ENCODE measurements at regions not wholly inside any gene's neighbourhood (a gene's known extent, or its start where the extent isn't known, plus 50 kb on each side); places are given as distances from the start of the nearest gene placed in this dataset.

DNA sequence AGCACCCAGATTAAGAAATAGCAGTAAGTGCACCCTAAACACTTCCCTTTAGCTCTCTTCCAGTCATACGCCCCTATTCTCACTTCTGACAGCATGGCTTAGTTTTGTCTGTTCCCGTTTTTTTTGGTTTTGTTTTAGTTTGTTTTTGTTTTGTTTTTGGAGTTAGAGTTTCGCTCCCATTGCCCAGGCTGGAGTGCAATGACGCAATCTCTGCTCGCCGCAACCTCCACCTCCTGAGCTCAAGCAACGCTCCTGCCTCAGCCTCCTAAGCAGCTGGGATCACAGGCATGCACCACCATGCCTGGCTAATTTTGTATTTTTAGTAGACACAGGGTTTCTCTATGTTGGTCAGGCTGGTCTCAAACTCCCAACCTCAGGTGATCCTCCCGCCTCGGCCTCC, 2067.7 kb downstream of the SUCLG1 start:
- Mint-ChIP-seq H3K27ac (no peak overlapping the region), H3K9me3 (peaks cover 2 to 13% of the 10 kb centered on the region in 2 donors), H3K4me3 (no peak overlapping the region), H3K36me3 (peaks cover 6% of the 10 kb centered on the region), H3K27me3 (ENCODE audit: low read depth in 2 of 2) (no peaks in the 10 kb centered on the region), H3K4me1 (no peaks in the 10 kb centered on the region)
- 93% methylated on average over 8 of the region's 9 CpGs for WGBS (ENCODE audit: insufficient coverage)
- H3K27me3 ChIP-seq (ENCODE audit: control insufficient read depth, insufficient read depth, low read length) = no peaks in the 10 kb centered on the region
- no peak for ATAC-seq
- TF ChIP-seq, protein P1, sequence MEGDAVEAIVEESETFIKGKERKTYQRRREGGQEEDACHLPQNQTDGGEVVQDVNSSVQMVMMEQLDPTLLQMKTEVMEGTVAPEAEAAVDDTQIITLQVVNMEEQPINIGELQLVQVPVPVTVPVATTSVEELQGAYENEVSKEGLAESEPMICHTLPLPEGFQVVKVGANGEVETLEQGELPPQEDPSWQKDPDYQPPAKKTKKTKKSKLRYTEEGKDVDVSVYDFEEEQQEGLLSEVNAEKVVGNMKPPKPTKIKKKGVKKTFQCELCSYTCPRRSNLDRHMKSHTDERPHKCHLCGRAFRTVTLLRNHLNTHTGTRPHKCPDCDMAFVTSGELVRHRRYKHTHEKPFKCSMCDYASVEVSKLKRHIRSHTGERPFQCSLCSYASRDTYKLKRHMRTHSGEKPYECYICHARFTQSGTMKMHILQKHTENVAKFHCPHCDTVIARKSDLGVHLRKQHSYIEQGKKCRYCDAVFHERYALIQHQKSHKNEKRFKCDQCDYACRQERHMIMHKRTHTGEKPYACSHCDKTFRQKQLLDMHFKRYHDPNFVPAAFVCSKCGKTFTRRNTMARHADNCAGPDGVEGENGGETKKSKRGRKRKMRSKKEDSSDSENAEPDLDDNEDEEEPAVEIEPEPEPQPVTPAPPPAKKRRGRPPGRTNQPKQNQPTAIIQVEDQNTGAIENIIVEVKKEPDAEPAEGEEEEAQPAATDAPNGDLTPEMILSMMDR (IDR thresholded peaks at IDR 0.05) = no peak
- peaks cover 7% of the 10 kb centered on the region for H3K9me3 ChIP-seq (ENCODE audit: control insufficient read depth, insufficient read depth, low read length)
- H3K4me1 ChIP-seq (ENCODE audit: control insufficient read depth, insufficient read depth, low read length) = no peaks in the 10 kb centered on the region
- H3K4me3 ChIP-seq (ENCODE audit: low read length) = no peak overlapping the region
- no peak for DNase-seq
- intact Hi-C loops (cut with micrococcal nuclease) = no loop called here
- no peak overlapping the region for H3K27ac ChIP-seq (ENCODE audit: low read length)
- H3K36me3 ChIP-seq (ENCODE audit: control insufficient read depth, insufficient read depth, low read length) = no peaks in the 10 kb centered on the region

GRCh38 chr2:82355622-82356021, 2051.1 kb upstream of the LRRTM1 start:
- intact Hi-C loops (cut with micrococcal nuclease) = no loop called here

DNA sequence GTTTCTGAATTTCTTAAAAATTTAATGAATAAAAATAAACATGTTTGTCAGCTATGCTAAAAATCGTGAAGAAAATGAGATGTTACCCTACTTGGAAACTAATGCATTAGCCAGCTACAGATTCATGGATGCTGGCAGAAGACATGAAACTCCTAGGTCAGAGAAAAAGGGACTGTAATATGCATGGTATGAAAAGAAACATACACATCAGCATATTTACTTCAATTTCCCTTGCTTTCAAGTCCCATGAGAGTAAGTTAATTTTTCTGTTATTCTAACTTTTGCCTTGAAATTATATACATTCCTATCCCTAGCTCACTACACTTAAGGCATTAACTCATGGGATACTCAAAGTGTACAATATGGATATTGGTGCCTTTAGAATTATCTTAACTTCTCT, 2041.4 kb upstream of the LRRTM1 start:
- Mint-ChIP-seq H3K36me3 (no peaks in the 10 kb centered on the region), H3K27ac (no peak overlapping the region), H3K27me3 (ENCODE audit: low read depth in 2 of 2) (no peaks in the 10 kb centered on the region), H3K4me1 (no peaks in the 10 kb centered on the region), H3K4me3 (no peak overlapping the region), H3K9me3 (peaks cover 12 to 14% of the 10 kb centered on the region in 2 donors)
- intact Hi-C loops (cut with micrococcal nuclease) = no loop called here
- TF ChIP-seq, protein P1 (IDR thresholded peaks at IDR 0.05) = no peak
- Histone ChIP-seq H3K4me1 (ENCODE audit: control insufficient read depth, insufficient read depth, low read length) (no peaks in the 10 kb centered on the region), H3K27ac (ENCODE audit: low read length) (no peak overlapping the region), H3K4me3 (ENCODE audit: low read length) (no peak overlapping the region), H3K9me3 (ENCODE audit: control insufficient read depth, insufficient read depth, low read length) (peaks cover 4% of the 10 kb centered on the region), H3K27me3 (ENCODE audit: control insufficient read depth, insufficient read depth, low read length) (no peaks in the 10 kb centered on the region), H3K36me3 (ENCODE audit: control insufficient read depth, insufficient read depth, low read length) (no peaks in the 10 kb centered on the region)
- no peak for DNase-seq
- WGBS (ENCODE audit: insufficient coverage) = 75% methylated on average over 1 of the region's 1 CpG
- no peak for ATAC-seq

More at GRCh38 chr2:82355622-82356021, 2051.1 kb upstream of the LRRTM1 start:
- ATAC-seq (no peak), DNase-seq (no peak)
- Histone ChIP-seq H3K36me3 (ENCODE audit: control insufficient read depth, insufficient read depth, low read length) (no peaks in the 10 kb centered on the region), H3K4me3 (ENCODE audit: low read length) (no peak overlapping the region), H3K27me3 (ENCODE audit: control insufficient read depth, insufficient read depth, low read length) (no peaks in the 10 kb centered on the region), H3K9me3 (ENCODE audit: control insufficient read depth, insufficient read depth, low read length) (no peaks in the 10 kb centered on the region), H3K27ac (ENCODE audit: low read length) (no peak overlapping the region), H3K4me1 (ENCODE audit: control insufficient read depth, insufficient read depth, low read length) (no peaks in the 10 kb centered on the region)
- TF ChIP-seq, protein P1 (IDR thresholded peaks at IDR 0.05) = no peak
- Mint-ChIP-seq H3K4me3 (no peak overlapping the region), H3K27me3 (ENCODE audit: low read depth in 2 of 2) (no peaks in the 10 kb centered on the region), H3K4me1 (no peaks in the 10 kb centered on the region), H3K36me3 (peaks cover 7% of the 10 kb centered on the region), H3K27ac (no peak overlapping the region), H3K9me3 (peaks cover 11 to 21% of the 10 kb centered on the region in 2 donors)

- no CpG with 5 or more reads among the region's 3 CpGs for WGBS (ENCODE audit: insufficient coverage)
- intact Hi-C loops (cut with micrococcal nuclease) = no loop called here
- H3K4me3 Mint-ChIP-seq = no peak overlapping the region
- no peaks in the 10 kb centered on the region for H3K4me1 Mint-ChIP-seq
- no peaks in the 10 kb centered on the region for H3K36me3 ChIP-seq (ENCODE audit: control insufficient read depth, insufficient read depth, low read length)
- H3K27me3 Mint-ChIP-seq (ENCODE audit: low read depth in 2 of 2) = no peaks in the 10 kb centered on the region
- H3K36me3 Mint-ChIP-seq = no peaks in the 10 kb centered on the region
- H3K4me1 ChIP-seq (ENCODE audit: control insufficient read depth, insufficient read depth, low read length) = no peaks in the 10 kb centered on the region
- H3K4me3 ChIP-seq (ENCODE audit: low read length) = no peak overlapping the region
- no peaks in the 10 kb centered on the region for H3K27me3 ChIP-seq (ENCODE audit: control insufficient read depth, insufficient read depth, low read length)
- ATAC-seq (no peak), DNase-seq (no peak)
- H3K9me3 Mint-ChIP-seq = peaks cover 8 to 15% of the 10 kb centered on the region in 2 donors
- TF ChIP-seq, protein P1 (IDR thresholded peaks at IDR 0.05) = no peak
- H3K27ac ChIP-seq (ENCODE audit: low read length) = no peak overlapping the region
- H3K27ac Mint-ChIP-seq = no peak overlapping the region
- H3K9me3 ChIP-seq (ENCODE audit: control insufficient read depth, insufficient read depth, low read length) = no peaks in the 10 kb centered on the region
These were observed 2040.1 kb upstream of the LRRTM1 start for GRCh38 chr2:82344670-82345069.

Data from natural killer cell (primary cell).